GM12878 (cell line): ENCODE measurements at regions not wholly inside any gene's neighbourhood (a gene's known extent, or its start where the extent isn't known, plus 50 kb on each side); places are given as distances from the start of the nearest gene placed in this dataset.

Experiments used
- ATAC-seq: fragments of 200-7000 bp; cut with Tn5 transposase; 3 replicates; pipeline ENCODE4 v1.9.1; 2020; ENCODE audit warnings: mild to moderate bottlenecking, moderate library complexity
- BruUV-seq: library from RNA; stranded (reverse); fragments of 400-500 nt; replicated peaks from 2 replicates; lab custom pipeline; 2021; lab: Mats Ljungman, UMichigan
- CTCF ChIA-PET: fragments of 300-600 bp; sonication (Branson Sonifier 250); formaldehyde crosslinking; extraction: SDS; loops from one replicate; lab custom pipeline; 2021; ENCODE audit warnings: inconsistent platforms; lab: Yijun Ruan, JAX
- POLR2A ChIA-PET: fragments of 350-600 bp; formaldehyde crosslinking; extraction: SDS; loops from one replicate; lab custom pipeline; 2021; ENCODE audit warnings: inconsistent platforms; lab: Charles Lee
- RAD21 ChIA-PET: fragments of 300-600 bp; sonication (Branson Sonifier 250); formaldehyde crosslinking; loops from one replicate; lab custom pipeline; 2023; ENCODE audit warnings: antibody characterized with exemption; ENCODE audit not compliant: unreplicated experiment; lab: Charles Lee
- SMC1A ChIA-PET: fragments of 300-600 bp; sonication (Branson Sonifier 250); formaldehyde crosslinking; loops from one replicate; lab custom pipeline; 2023; ENCODE audit not compliant: unreplicated experiment, uncharacterized antibody; lab: Charles Lee
- DNase-seq: peaks from one replicate; pipeline ENCODE4 v3.0.0-alpha.2; 2011; ENCODE audit warnings: low read depth, low spot score
- FAIRE-seq: peaks from 3 replicates; lab custom pipeline; 2011; peaks lifted over from hg19 to GRCh38; lab: Jason Lieb, UNC
- H2AFZ ChIP-seq: 2 replicates; pipeline ENCODE4 v1.6.0; 2011; ENCODE audit warnings: low read depth, low read length, control low read depth; ENCODE audit not compliant: control insufficient read depth
- H3K27ac ChIP-seq: 2 replicates; pipeline ENCODE4 v1.5.1; 2011; ENCODE audit warnings: control low read depth; ENCODE audit not compliant: control insufficient read depth, insufficient read depth
- H3K27me3 ChIP-seq, 2 experiments: replicated peaks in 1 of 2; 2 replicates each; pipeline versions ENCODE4 v1.6.0 to v1.6.1; 2011; ENCODE audit warnings: low read length in 1 of 2; ENCODE audit not compliant: control insufficient read depth in 2 of 2, insufficient read depth in 2 of 2
- H3K36me3 ChIP-seq, 2 experiments: 2 replicates each; pipeline ENCODE4 v1.5.1; 2011; ENCODE audit warnings: low read length in 1 of 2; ENCODE audit not compliant: control insufficient read depth in 2 of 2, insufficient read depth in 2 of 2
- H3K4me1 ChIP-seq: 2 replicates; pipeline ENCODE4 v1.6.1; 2011; ENCODE audit warnings: mild to moderate bottlenecking, low read length, moderate library complexity, mixed read lengths; ENCODE audit not compliant: control insufficient read depth, insufficient read depth
- H3K4me2 ChIP-seq: 2 replicates; pipeline ENCODE4 v1.6.0; 2011; ENCODE audit warnings: control low read depth; ENCODE audit not compliant: control insufficient read depth, insufficient read depth
- H3K4me3 ChIP-seq: fragments of 200-600 bp; sonication (generic); 2 replicates; pipeline ENCODE4 v1.5.1; 2016
- H3K79me2 ChIP-seq: 2 replicates; pipeline ENCODE4 v1.6.0; 2011; ENCODE audit warnings: low read length; ENCODE audit not compliant: control insufficient read depth, insufficient read depth
- H3K9ac ChIP-seq: 2 replicates; pipeline ENCODE4 v1.8.0; 2011; ENCODE audit warnings: low read length, control low read depth, mixed read lengths; ENCODE audit not compliant: control insufficient read depth, insufficient read depth
- H3K9me3 ChIP-seq: replicated peaks from 3 replicates; pipeline ENCODE4 v1.5.1; 2011; ENCODE audit warnings: mild to moderate bottlenecking, low read length; ENCODE audit not compliant: control insufficient read depth, insufficient read depth
- H4K20me1 ChIP-seq: 2 replicates; pipeline ENCODE4 v1.6.0; 2011; ENCODE audit not compliant: control insufficient read depth, insufficient read depth
- ATF2 ChIP-seq: IDR thresholded peaks from 2 replicates; pipeline ENCODE4 v1.6.1; 2012; ENCODE audit warnings: low read length, inconsistent platforms
- BACH1 ChIP-seq: fragments of 450-650 bp; IDR thresholded peaks from 2 replicates; pipeline ENCODE4 v1.6.1; 2017; ENCODE audit warnings: mild to moderate bottlenecking, borderline replicate concordance
- GATAD2B ChIP-seq: fragments of 450-650 bp; conservative IDR thresholded peaks from 2 replicates; pipeline ENCODE4 v1.6.1; 2017; ENCODE audit warnings: low read depth, mild to moderate bottlenecking, moderate library complexity
- HDAC6 ChIP-seq: fragments of 200-600 bp; sonication (generic); IDR thresholded peaks from one replicate; pipeline ENCODE4 v1.8.0; 2017; ENCODE audit warnings: antibody characterized with exemption; ENCODE audit not compliant: unreplicated experiment
- NKRF ChIP-seq: fragments of 450-650 bp; conservative IDR thresholded peaks from 2 replicates; pipeline ENCODE4 v1.6.1; 2017; ENCODE audit warnings: mild to moderate bottlenecking, moderate library complexity
- PAX5 ChIP-seq: IDR thresholded peaks from 2 replicates; pipeline ENCODE4 v1.6.1; 2011; ENCODE audit warnings: low read depth, low read length, borderline replicate concordance
- PKNOX1 ChIP-seq: fragments of 450-650 bp; IDR thresholded peaks from 2 replicates; pipeline ENCODE4 v1.6.1; 2016; ENCODE audit warnings: mild to moderate bottlenecking
- POU2F2 ChIP-seq: IDR thresholded peaks from 3 replicates; pipeline ENCODE4 v1.6.1; 2011; ENCODE audit warnings: low read depth, mild to moderate bottlenecking, low read length, borderline replicate concordance
- RB1 ChIP-seq: fragments of 450-650 bp; formaldehyde crosslinking; IDR thresholded peaks from 2 replicates; pipeline ENCODE4 v1.6.1; 2017; ENCODE audit warnings: mild to moderate bottlenecking, borderline replicate concordance
- SIN3A ChIP-seq: IDR thresholded peaks from 2 replicates; pipeline ENCODE4 v1.6.1; 2012; ENCODE audit warnings: low read depth, low read length, improper control_type of control experiment
- SMARCA5 ChIP-seq: fragments of 450-650 bp; IDR thresholded peaks from 2 replicates; pipeline ENCODE4 v1.6.1; 2017; ENCODE audit warnings: mild to moderate bottlenecking
- SUZ12 ChIP-seq: fragments of 200-600 bp; sonication (generic); IDR thresholded peaks from one replicate; pipeline ENCODE4 v1.6.1; 2018; ENCODE audit warnings: antibody characterized with exemption, mild to moderate bottlenecking; ENCODE audit not compliant: unreplicated experiment
- TAF1 ChIP-seq: IDR thresholded peaks from 2 replicates; pipeline ENCODE4 v1.6.1; 2011; ENCODE audit warnings: mild to moderate bottlenecking, low read depth, low read length, borderline replicate concordance
- TARDBP ChIP-seq: IDR thresholded peaks from 2 replicates; pipeline ENCODE4 v1.6.1; 2016; ENCODE audit warnings: borderline replicate concordance
- WRNIP1 ChIP-seq: IDR thresholded peaks from 2 replicates; pipeline ENCODE4 v1.6.1; 2011; ENCODE audit warnings: low read depth, low read length, improper control_type of control experiment, borderline replicate concordance
- ZBTB40 ChIP-seq: fragments of 450-650 bp; IDR thresholded peaks from 2 replicates; pipeline ENCODE4 v1.6.1; 2016; ENCODE audit warnings: mild to moderate bottlenecking, moderate library complexity, borderline replicate concordance
- WGBS: methylation state at CpG from one replicate; pipeline ENCODE4 v1.1.6; 2016; ENCODE audit warnings: low lambda C conversion rate; ENCODE audit not compliant: insufficient replicate concordance, insufficient coverage; ENCODE audit errors: missing lambda C conversion rate; 5-methylcytosine and 5-hydroxymethylcytosine counted together
- in situ Hi-C: fragments of 300-500 bp; cut with MboI; formaldehyde crosslinking; loops from 9 replicates; pipeline ENCODE4 v1.14.3; 2018; ENCODE audit warnings: mixed read lengths
- intact Hi-C: fragments of 100-400 bp; cut with micrococcal nuclease; formaldehyde crosslinking; loops from one replicate; pipeline ENCODE4 v1.14.2; 2022; ENCODE audit not compliant: unreplicated experiment

- H3K36me3 ChIP-seq: no peaks in the 10 kb centered on the region
- no peak for DNase-seq
- H3K79me2 ChIP-seq: no peaks in the 10 kb centered on the region
- POLR2A ChIA-PET: no interaction called here
- no peak overlapping the region for H3K4me2 ChIP-seq
- CTCF ChIA-PET: interaction anchor here (0.5 to 3.5 kb wide), 12 partner anchors 19 to 601 kb away, joined by 3 to 71 read pairs (median 8); partner anchors contain the start of gene SNX18
- ATAC-seq: no peak
- H2AFZ ChIP-seq: no peak overlapping the region
- intact Hi-C loops: no loop called here
- no peaks in the 10 kb centered on the region for H3K9me3 ChIP-seq
- in situ Hi-C loops: no loop called here
- no peak overlapping the region for H3K27ac ChIP-seq
- FAIRE-seq: no peak
- H3K9ac ChIP-seq: no peak overlapping the region
- no TSS peak for BruUV-seq
- no peak for TF ChIP-seq ATF2
- no peak for TF ChIP-seq TARDBP
- no peak for TF ChIP-seq PKNOX1
- no peak for TF ChIP-seq GATAD2B
- no peak for TF ChIP-seq SIN3A
- TF ChIP-seq TAF1: no peak
- no peak for TF ChIP-seq ZBTB40
- no peak for TF ChIP-seq BACH1
- no peak for TF ChIP-seq HDAC6
- no peak for TF ChIP-seq SUZ12
- no peak for TF ChIP-seq NKRF
- no peak for TF ChIP-seq WRNIP1
- no peak for TF ChIP-seq POU2F2
- TF ChIP-seq PAX5: no peak
- TF ChIP-seq SMARCA5: no peak
- no peak for TF ChIP-seq RB1
- TF ChIP-seq, all 136 proteins: peak for 0
- Histone ChIP-seq H3K4me3 (no peak overlapping the region), H3K4me1 (no peaks in the 10 kb centered on the region), H4K20me1 (no peaks in the 10 kb centered on the region), H3K27me3 (no peaks in the 10 kb centered on the region)
- ChIA-PET SMC1A (interaction anchor here (0.8 to 3.3 kb wide), 10 partner anchors 15 to 328 kb away, joined by 3 to 34 read pairs (median 4); partner anchors contain the start of gene SNX18), RAD21 (interaction anchor here (0.9 to 2.2 kb wide), 6 partner anchors 12 to 610 kb away, joined by 3 to 25 read pairs (median 4); partner anchors contain the start of gene SNX18)
- WGBS: 16% methylated on average over 4 of the region's 4 CpGs
These were observed 141.1 kb downstream of the ESM1 start for GRCh38 chr5:54844266-54844665.
